LNCaP clone FGC (cell line): ENCODE measurements at regions not wholly inside any gene's neighbourhood (a gene's known extent, or its start where the extent isn't known, plus 50 kb on each side); places are given as distances from the start of the nearest gene placed in this dataset.
"Not testable (repeated sequence)": the region's sequence is repeated elsewhere in the genome, so short reads cannot be mapped to it uniquely, and the experiment has no call there.

Experiments used
- DNase-seq: peaks from one replicate; pipeline ENCODE4 v3.0.0-alpha.2; 2011; ENCODE audit warnings: low read depth
- H3K4me3 ChIP-seq: 2 replicates; pipeline ENCODE4 v1.5.1; 2011; ENCODE audit warnings: mild to moderate bottlenecking, low read depth, low read length, control low read depth
- CTCF ChIP-seq: IDR thresholded peaks from 2 replicates; pipeline ENCODE4 v1.5.1; 2012; ENCODE audit warnings: mild to moderate bottlenecking; ENCODE audit not compliant: control insufficient read depth, insufficient read depth; ENCODE audit errors: extremely low read depth

- peak; percentile 22 for DNase-seq
- no peak for TF ChIP-seq CTCF
- no peak overlapping the region for H3K4me3 ChIP-seq
Measured at GRCh38 chr15:62681939-62682896, 360.3 kb upstream of the TPM1 start.

GRCh38 chr15:62683192-62683591 lies 359.4 kb upstream of the TPM1 start:
- H3K4me3 ChIP-seq, DNase-seq: not testable (repeated sequence)

- no peak overlapping the region for H3K4me3 ChIP-seq
- TF ChIP-seq CTCF, result no peak
- no peak for DNase-seq
Measured at GRCh38 chr15:62684123-62684808, 358.3 kb upstream of the TPM1 start.

- no peak for TF ChIP-seq CTCF
- DNase-seq, result no peak
- H3K4me3 ChIP-seq, result no peak overlapping the region
Measured at GRCh38 chr15:62691008-62691407, 351.5 kb upstream of the TPM1 start.

- no peak for DNase-seq
- no peak overlapping the region for H3K4me3 ChIP-seq
- TF ChIP-seq CTCF, result no peak
Measured at GRCh38 chr15:62697636-62698035, 344.9 kb upstream of the TPM1 start.

- H3K4me3 ChIP-seq, result no peak overlapping the region
- no peak for DNase-seq
- TF ChIP-seq CTCF, result no peak
Measured at GRCh38 chr15:62698646-62699045, 343.9 kb upstream of the TPM1 start.

- DNase-seq, result peak; percentile 39
- H3K4me3 ChIP-seq, result no peak overlapping the region
- peak; percentile 51 for TF ChIP-seq CTCF
Measured at GRCh38 chr15:62706317-62706716, 336.2 kb upstream of the TPM1 start.
